Left kidney (tissue), 1 donor: ENCODE measurements at regions not wholly inside any gene's neighbourhood (a gene's known extent, or its start where the extent isn't known, plus 50 kb on each side); places are given as distances from the start of the nearest gene placed in this dataset.
"Not testable (repeated sequence)": the region's sequence is repeated elsewhere in the genome, so short reads cannot be mapped to it uniquely, and the experiment has no call there.

Experiments used
- DNase-seq: peaks from one replicate; pipeline ENCODE4 v3.0.0-alpha.2; 2013

DNA sequence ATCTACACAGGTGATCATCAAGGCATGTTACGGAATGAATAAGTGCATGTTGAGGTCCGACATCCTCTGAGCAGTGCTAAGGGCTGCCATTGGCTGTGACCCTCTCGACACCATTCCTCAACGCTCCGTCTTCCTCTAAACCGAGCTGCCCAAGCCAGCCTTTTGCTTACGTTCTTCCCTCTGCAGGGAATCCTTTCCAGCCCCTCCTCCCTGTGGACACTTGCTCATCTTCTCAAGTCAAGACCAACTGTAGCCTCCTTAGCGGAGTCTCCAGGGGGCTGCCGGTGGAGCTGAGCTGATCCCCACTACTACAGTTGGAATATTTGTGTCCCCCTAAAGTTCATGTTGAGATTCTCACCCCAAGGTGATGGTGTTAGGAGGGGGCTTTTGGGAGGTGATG, 781.0 kb downstream of the TBC1D22A start:
- no peak for DNase-seq

DNA sequence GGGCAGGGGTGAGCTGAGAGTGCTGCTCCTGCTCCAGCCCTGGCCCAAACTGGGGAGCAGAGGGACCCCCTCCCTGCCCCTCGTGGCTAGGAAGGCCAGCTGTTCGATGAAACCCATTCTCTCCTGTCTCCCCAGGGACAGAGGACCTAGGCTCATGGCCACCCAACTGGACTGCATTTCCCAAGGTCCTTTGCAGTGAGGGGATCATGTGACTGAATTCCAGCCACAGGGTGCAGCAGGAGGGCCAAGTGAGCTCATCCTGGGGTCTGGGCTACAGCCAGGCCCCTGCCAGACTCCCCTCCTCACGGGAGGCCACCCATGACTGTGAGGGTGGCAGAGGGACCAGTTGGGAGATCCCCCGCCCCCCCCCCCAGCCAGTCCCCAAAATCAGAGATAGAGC, 777.6 kb downstream of the TBC1D22A start:
- no peak for DNase-seq

DNA sequence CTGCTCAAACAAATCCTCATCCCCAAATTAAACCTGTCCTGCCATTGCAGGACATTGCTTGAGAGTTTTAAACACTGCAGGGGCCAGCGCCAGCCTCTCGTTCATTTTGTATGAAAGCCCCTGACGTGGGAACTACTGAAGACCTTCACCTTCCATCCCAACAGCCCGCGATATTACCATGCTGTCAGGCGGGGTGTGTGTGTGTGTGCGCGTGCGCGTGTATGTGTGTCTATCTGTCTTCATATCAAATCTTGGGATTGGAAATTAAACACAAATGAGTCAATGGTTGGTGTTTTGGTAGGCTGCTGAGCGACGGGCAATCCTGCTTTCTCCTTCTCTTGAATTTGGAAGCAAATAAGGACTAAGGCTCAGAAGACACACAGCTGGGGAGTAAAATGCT, 776.9 kb downstream of the TBC1D22A start:
- no peak for DNase-seq

DNA sequence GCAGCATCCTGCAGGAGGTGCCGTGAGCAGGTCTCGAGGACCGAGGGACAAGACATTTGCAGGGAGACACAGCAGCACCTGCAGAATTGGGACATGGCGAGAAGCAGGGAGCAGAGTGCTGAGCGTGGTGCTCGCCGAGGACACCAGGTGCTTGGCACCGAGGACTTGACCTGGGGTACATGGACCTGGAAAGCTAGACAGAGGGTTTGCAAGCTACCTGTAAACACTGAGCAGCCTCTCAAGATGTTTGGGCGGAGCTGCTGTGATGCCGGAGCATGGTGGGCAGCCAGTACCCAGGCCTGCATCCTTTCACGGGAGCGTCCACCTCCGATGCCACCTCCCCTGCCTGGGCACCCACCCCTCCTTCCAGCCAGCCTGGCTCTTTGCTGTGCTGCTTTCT, 773.2 kb downstream of the TBC1D22A start:
- no peak for DNase-seq

DNA sequence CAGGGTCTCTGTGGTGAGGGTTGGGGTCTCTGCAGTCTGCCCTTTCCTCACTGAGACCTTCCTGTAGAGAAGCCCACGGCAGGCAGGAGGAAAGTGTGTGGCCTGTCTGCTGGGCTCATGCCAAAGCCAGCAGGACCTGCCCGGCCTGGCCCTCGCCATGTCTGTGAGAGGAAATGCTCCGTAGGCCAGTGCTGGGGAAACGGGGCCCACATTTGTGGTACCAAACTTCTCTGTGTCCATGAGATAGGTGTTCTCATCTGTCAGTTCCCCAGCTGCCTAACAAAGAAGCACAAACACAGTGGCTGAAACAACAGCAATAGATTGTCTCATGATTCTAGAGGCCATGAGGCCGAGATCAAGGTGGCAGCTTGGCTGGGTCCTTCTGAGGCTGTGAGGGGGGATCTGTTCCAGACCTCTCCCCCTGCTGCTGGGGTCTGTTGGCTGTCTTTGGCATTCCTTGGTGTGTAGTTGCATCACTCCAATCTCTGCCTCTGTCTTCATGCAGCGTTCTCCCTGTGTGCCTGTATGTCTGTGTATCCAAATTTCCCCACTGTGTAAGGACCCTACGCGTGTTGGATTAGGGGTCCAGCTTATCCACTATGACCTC, 772.5 kb downstream of the TBC1D22A start:
- DNase-seq, result no peak

DNA sequence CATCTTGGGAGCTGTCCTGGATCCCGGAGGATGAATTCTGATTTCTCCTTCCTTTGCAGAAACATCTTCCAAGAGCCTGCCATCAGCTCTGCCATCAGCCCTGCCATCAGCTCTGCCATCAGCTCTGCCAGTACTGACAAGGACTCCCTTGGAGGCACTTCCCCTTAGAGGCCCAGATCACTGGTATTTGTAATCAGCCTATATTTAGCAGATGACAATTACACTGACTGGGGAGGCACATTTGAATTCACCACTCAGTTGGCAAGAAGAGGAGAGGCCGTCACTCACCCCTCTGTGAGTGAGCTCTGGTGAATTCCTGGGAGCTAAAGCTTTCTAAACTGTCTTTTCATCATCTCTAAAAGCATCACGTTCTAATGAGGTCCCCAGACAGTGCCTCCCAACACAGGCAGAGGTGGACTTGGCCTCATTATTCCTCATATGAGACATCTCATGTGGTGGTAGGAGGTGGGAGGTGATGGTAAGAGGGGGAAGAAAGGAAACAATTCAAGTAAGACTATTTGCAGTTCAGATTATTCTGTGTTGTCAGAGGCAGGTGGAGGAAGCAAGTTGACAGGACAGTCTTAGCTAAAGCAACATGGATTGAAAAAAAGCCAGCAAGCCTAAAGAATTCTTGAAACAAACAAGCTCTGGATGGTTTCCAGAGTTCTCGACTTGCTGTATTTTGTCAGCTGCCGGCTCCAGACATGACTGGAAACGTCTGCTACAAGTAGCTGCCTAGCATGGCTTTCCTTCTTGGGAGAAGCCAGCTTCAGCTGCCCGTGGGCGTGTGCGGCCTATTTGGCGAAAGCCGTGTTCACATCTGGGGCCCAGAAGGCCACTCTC, 771.7 kb downstream of the TBC1D22A start:
- DNase-seq, result peak; percentile 74

DNA sequence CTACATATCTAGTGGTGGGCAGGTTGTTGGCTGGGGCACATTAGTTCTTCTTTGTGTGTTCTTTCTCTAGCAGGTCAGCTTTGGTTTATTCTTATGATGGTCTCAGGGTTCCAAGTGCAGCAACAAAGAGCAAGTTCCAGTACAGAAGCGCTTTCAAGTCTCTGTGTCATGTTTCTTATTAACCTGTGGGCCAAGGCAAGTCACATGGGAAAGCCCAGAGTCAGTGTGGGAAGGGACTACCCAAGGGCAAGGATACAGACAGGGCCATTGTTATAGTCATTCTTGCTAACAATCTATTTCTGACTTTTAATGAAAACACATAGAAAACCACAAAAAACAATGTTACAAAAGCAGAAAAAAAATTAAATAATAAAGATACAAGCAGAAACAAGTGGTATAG, 754.6 kb downstream of the TBC1D22A start:
- no peak for DNase-seq

DNA sequence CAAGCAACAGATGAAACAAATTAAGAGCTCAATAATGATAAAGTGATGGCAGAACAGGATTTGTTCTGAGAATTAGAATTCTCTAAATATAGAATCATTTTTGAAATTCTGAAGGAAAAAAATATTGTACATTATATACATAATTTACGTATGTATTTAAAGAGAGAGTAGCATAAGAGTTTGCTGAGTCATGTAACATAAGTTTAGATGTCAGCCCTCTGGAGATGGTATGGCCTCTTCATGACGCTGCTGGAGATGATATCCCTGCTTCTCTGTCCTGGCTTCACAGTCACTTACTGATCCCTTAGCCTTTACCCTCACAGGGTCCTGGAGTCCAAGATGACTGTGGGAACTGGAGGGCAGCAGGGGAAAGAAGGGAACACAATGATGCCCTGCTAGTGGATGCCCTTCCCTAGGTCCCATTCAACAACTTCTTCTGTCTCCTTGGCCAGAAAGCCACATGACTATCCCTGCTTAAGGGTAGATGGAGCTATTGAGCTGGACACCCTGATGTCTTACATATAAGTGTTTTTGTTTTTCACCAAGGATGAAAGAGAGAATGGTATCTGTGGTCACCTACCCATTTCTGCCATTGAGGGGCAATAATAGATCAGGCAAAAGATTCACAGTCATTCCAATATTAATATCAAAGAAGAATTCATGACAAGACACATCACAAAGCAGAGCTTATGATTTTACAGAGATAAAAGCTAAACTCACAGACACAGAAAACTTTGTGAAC, 753.1 kb downstream of the TBC1D22A start:
- no peak for DNase-seq

DNA sequence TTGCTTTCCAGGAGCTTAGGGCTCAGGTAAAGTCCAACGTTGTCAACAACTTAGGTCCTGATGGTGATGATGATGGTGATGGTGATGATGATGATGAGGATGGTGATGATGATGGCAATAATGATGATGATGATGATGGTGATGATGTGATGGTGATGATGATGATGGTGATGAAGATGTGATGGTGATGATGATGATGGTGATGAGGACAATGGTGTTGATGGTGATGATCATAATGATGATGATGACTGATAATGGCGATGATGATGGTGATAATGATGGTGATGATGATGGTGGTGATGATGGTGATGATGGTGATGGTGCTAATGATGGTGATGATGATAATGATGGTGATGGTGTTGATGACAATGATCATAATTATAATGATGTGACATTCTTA, 750.2 kb downstream of the TBC1D22A start:
- no peak for DNase-seq

DNA sequence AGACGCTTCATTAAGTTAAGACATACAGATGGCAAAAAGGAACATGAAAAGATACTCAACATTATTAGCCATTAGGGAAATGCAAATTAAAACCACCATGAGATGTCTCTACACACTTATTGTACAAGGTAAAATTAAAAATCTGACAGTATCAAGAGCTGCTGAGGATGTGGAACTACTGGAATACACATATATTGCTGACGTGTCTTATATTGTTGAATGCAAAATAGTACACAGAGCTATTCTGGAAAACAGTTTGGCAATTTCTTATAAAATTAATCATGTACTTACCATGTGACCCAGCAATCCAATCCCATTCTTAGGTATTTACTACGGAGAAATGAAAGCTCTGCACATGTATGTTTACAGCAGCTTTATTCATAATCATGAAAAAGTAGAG, 742.5 kb downstream of the TBC1D22A start:
- no peak for DNase-seq

DNA sequence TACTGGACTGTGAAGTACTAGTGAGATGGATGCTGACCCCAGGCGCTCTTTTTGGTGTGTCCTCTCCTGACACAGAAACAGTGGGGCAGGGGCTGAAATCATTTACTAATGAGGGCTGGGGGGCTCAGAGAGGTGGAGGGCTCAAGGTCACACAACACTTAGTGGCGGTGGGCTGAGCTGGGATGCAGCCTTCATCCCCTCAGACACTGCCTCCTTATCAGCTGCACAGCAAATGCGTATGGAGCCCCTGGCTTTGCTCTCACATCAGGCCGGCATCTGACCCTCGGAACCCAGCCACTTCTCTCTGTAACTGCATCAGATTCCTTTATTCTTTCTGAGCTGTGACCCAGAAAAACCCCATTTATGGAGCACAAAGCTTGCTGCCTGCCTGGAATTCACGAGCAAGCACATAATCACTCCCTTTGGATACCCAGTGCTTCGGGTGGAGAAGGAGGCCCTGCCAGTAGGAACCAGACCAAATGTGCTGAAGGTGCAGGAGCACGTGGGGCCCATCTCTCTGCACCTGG, 736.6 kb downstream of the TBC1D22A start:
- no peak for DNase-seq

DNA sequence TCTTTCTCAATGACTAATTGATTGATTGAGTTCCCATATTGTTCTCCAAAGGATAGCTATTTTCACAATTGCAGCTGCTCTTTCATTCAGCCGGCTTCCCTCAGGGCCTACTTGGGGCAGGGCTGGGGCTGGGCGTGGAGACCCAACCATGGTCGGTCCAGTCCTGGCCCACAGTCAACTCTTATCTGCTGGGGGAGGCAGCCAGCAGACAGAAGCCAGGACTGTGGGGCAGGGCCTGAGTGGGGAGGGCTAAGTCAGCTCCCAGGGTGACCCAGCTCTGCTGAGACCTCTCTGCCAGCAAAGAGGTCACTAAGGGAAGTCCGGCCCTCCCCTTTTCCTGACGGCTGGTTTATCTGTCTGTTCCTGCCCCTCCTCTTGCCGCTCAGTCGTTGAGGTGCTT, 735.2 kb downstream of the TBC1D22A start:
- DNase-seq, result no peak

DNA sequence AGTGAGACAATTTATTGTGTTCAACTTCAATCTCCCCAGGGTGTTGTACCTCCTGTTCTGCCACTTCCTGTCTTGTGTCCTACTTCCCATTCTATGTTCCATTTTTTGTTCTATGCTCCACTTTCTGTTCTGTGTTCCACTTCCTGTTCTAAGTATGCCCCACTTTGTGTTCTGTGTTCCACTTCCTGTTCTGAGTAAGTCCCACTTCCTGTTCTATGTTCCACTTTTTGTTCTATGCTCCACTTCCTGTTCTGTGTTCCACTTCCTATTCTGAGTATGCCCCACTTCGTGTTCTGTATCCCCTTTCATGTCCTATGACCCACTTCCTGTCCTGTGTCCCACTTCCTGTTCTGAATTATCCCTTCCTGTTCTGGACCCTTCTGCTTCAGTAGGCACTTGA, 732.7 kb downstream of the TBC1D22A start:
- no peak for DNase-seq

DNA sequence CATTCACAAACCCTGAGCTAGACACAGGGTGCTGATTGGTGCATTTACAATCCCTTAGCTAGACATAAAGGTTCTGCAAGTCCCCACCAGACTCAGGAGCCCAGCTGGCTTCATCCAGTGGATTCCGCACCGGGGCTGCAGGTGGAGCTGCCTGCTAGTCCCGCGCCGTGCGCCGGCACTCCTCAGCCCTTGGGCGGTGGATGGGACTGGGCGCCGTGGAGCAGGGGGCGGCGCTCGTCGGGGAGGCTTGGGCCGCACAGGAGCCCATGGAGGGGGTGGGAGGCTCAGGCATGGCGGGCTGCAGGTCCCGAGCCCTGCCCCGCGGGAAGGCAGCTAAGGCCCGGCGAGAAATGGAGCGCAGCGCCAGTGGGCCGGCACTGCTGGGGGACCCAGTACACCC, 725.7 kb downstream of the TBC1D22A start:
- DNase-seq, result not testable (repeated sequence)

DNA sequence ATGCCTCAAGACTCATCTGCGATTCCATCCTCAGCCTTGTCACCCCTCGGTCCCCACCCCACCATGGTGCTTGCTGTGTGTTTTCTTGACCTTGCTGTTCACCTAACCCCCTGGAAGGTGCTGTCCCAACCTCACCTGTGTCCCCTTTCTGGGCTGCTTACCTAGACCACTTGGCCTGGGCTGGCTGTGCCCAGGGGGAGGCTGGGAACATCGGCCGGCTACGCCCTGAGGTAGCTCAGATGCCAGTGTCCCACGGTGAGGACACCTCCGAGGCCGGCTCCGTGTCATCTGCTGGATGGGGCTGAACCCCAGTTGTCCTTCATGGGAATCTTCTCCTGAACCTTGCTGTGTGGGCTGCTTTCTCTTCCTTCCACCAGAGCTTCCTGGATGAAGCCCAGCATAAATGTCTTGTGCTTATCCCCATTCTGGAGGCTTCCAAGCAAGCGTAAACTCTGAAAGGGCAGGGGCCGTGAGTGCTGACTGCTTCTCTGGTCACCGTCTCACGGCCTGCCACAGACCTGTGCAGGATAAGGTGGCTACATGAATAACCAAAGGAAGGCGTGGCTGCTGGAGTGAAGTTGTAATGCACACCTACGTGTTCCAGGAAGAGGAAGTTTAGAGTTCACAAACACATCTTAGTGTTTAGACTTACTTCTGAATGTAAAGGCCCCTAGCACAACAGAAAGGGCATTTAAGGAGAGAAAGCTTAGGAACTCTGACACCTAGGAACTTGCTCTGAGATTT, 724.3 kb downstream of the TBC1D22A start:
- no peak for DNase-seq

DNA sequence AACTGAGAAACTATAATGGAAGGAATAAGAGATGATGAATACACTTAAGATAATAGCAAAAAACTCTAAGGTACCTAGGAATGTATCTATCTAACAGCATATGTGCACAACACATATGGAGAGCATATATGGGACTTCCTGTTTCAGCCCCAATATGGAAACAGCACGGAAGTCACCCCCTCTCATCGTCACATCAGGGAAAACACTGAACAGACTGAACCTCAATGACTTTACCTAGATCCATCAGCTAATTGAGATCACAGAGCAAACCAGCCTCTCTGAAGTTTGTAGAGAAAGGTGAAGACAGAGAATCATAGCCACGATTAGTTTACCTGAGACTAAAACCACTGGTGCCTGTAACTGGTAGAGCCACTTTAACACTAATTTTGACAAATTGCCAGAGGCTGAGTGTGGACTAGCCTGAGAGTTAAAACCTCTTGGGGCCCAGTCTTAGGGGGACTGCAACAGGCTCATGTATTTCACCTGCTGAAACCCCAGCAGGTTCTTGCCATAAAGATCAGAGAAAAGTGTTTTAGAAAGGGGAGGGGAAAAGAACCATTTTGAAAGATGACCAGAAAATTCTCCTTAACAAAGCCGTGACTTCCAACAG, 722.6 kb downstream of the TBC1D22A start:
- DNase-seq, result peak; percentile 31

DNA sequence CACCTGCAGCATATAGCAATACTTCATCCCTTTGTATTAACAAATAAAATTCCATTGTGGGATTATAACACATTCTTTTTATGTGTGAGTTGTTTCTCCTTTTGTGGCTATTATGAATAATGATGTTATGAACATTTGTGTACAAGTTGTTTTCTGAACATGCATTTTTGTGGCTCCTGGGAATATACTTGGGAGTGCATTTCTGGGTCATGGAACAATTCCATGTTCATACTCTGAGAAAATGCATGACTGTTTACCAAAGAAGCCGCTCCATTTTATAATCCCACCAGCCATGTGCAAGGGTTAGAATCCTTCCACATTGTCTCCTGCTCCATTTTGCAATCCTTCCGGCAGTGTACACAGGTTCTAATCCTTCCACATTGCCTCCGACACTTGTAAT, 713.8 kb downstream of the TBC1D22A start:
- DNase-seq, result no peak

DNA sequence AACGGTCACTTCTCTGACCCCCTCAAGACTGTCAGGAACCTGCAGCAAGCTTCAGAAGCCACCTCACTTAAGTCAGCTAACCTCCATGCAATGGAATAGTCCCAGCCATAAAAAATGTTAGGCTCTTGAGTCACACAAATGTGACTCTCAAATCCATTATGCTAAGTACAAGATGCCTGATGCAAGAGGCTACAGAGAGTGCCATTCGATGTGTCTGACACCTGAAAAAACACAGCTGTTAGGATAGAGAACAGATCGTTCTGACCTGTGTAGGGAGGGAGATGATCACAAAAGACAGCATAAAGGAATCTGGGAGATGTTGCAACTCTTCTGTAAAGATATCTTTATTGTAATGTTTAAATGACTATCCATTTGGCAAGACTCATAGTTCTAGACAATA, 712.4 kb downstream of the TBC1D22A start:
- no peak for DNase-seq

DNA sequence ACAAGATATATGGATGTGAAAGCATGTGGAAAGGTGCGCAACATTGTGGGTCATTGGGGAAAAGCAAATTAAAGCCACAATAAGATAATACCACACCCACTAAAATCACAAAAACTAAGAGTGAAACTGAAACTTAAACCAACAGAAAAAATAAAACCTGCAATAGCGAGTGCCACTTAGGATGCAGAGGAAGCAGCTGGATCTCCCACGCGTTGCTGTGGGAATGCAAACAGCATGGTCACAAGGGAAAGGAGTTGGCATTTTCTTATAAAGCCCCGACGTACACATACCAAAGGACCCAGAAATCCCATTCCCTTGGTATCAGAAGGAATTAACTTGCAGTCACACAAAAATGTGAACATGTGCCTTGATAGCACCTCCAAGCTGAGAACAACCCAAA, 712.0 kb downstream of the TBC1D22A start:
- no peak for DNase-seq

DNA sequence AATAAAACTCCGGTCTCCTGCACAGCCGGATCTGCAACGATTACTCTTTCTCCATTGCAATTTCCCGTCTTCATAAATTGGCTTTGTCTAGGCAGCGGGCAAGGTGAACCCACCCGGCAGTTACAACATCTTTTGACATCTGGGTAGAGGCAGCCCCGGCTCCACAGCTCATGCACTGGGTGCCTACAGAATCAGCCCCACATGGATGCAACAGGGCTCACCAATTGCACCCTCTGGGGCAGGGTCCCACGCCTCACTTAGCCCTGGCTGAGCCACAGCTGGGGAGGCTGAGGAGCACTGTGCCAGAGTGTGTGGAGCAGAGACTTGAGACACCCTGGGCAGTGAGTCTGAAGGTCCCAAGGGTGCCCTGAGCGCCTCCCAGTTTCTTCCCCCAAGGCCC, 710.2 kb downstream of the TBC1D22A start:
- no peak for DNase-seq

DNA sequence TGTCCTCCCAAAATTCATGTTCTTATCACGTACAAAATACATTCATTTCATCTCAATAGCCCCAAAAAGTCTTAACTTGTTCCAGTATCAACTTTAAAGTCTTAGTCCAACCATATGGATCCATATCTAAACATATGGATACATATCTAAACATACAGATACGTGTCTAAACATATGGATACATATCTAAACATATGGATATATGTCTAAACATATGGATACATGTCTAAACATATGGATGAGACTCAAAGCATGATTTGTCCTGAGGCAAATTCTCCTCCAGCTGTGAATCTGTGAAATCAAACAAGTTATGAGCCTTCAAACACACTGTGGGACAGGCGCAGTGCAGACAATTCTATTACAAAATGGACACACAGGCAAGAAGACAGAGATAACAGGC, 709.0 kb downstream of the TBC1D22A start:
- DNase-seq, result no peak

DNA sequence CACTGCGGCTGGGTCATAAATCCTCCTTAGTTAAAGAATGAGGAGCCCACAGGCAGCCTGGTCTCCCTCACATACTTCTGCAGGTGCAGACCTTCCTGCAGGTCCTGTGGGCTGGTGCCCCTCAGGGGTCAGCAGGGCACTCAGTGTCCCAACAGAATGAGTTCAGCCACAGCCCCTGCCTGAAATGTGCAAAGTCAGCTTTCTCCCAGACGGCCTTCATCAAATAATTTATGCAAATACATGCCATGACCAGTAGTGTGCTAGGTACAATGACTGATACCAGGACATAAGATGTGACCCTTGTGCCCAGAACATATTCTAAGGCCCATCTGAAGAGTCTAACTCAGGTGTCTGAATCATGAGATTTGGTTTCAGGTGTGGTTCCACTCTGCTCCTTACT, 703.4 kb downstream of the TBC1D22A start:
- DNase-seq, result no peak
